ENCODE measurements at regions not wholly inside any gene's neighbourhood (a gene's known extent, or its start where the extent isn't known, plus 50 kb on each side); places are given as distances from the start of the nearest gene placed in this dataset.

DNA sequence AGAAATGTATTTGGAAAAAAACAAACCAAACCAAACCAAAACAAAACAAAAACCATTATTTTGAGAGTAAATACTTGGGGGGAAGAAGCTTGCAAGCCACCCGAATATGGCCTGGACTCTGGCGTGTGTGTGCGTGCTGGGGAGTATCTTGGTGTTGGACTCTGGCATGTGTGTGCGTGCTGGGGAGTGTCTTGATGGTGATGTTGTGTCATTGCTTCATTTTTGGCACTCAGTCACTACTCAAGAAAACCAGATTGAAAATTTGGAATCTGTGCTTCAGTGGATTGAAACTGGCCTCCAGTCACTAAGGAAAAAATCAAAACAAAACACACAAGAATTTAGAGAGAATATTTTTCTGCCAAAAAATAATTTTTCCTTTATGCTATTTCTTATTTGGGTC lies 76.1 kb downstream of the ARRDC3 start:
- TF ChIP-seq, protein P1, sequence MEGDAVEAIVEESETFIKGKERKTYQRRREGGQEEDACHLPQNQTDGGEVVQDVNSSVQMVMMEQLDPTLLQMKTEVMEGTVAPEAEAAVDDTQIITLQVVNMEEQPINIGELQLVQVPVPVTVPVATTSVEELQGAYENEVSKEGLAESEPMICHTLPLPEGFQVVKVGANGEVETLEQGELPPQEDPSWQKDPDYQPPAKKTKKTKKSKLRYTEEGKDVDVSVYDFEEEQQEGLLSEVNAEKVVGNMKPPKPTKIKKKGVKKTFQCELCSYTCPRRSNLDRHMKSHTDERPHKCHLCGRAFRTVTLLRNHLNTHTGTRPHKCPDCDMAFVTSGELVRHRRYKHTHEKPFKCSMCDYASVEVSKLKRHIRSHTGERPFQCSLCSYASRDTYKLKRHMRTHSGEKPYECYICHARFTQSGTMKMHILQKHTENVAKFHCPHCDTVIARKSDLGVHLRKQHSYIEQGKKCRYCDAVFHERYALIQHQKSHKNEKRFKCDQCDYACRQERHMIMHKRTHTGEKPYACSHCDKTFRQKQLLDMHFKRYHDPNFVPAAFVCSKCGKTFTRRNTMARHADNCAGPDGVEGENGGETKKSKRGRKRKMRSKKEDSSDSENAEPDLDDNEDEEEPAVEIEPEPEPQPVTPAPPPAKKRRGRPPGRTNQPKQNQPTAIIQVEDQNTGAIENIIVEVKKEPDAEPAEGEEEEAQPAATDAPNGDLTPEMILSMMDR (conservative IDR thresholded peaks at IDR 0.05 in 1 of 2, IDR thresholded peaks at IDR 0.05 in 1 of 2; ENCODE audit: extremely low read depth in 1 of 2, insufficient read depth in 1 of 2, low read depth in 1 of 2, low read length in 2 of 2): no peak
- TF ChIP-seq EZH2 (IDR thresholded peaks at IDR 0.05; ENCODE audit: borderline replicate concordance, low read length): no peak

Data from mammary epithelial cell (primary cell).